ENCODE measurements at regions not wholly inside any gene's neighbourhood (a gene's known extent, or its start where the extent isn't known, plus 50 kb on each side); places are given as distances from the start of the nearest gene placed in this dataset.

DNA sequence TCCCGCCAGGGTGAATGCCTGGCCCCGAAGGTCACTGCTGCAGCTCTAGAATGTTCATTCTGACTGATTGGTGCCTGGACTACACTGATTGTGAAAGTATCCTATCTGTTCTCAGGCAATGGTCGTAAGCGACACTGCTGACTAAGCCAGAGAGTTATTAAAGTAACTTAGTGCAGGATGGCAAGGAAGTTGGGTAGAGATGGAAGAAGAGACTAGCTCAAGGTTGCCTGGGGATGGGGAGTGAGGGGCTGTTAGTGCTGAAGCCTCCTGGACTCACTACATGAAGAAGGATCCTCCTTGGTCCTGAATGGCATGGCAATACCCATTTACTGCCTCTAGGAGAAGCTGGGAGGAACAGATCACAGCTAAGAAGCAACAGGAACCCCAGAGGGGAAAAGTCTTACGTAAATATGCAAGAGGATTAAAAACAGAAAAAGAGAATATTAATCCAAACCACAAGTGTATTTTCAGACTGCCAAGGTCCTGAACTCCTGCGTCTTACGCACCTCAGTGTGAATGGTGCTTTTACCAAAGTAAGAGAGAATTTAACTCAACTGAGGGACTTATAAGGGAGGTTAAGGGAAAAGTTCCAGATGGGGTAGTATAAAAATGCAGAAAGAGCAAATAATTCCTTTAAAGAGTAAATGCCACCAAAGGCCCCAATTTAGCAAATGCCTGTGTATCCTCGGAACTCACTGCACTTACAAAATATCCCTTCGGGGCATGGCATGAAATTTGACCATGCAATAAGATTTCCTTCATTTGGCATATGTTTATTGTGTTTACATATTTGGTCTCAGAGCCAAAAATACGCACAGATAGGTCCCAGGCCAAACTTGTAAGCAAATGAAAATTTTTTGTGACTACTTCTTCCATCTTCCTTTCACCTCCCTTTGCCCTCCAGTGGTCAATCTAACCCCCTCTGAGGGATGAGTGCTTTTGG, 64.0 kb upstream of the DGKG start:
- Histone ChIP-seq H3K9ac (ENCODE audit: insufficient read depth in 1 of 2, low read length in 2 of 2) (no peak overlapping the region), H3K9me3 (ENCODE audit: control insufficient read depth in 4 of 4, insufficient read depth in 3 of 4, low read length in 3 of 4) (no peaks in the 10 kb centered on the region), H3K4me1 (ENCODE audit: control insufficient read depth in 5 of 5, insufficient read depth in 5 of 5, low read length in 5 of 5) (peaks cover 0 to 7% (median 3%) of the 10 kb centered on the region in 5 donors), H3K36me3 (ENCODE audit: control insufficient read depth in 4 of 4, insufficient read depth in 4 of 4, low read length in 4 of 4) (no peaks in the 10 kb centered on the region), H3K4me3 (no peak overlapping the region), H3K27me3 (ENCODE audit: control insufficient read depth in 3 of 3, insufficient read depth in 3 of 3, low read length in 2 of 3) (no peaks in the 10 kb centered on the region), H3K27ac (ENCODE audit: low read depth in 1 of 2, low read length in 1 of 2) (no peak overlapping the region)
- ATAC-seq (ENCODE audit: insufficient read depth, low FRiP score) (no peak), DNase-seq (peak in 1 of 3 donors; percentile 24)
- TF ChIP-seq, protein P1, sequence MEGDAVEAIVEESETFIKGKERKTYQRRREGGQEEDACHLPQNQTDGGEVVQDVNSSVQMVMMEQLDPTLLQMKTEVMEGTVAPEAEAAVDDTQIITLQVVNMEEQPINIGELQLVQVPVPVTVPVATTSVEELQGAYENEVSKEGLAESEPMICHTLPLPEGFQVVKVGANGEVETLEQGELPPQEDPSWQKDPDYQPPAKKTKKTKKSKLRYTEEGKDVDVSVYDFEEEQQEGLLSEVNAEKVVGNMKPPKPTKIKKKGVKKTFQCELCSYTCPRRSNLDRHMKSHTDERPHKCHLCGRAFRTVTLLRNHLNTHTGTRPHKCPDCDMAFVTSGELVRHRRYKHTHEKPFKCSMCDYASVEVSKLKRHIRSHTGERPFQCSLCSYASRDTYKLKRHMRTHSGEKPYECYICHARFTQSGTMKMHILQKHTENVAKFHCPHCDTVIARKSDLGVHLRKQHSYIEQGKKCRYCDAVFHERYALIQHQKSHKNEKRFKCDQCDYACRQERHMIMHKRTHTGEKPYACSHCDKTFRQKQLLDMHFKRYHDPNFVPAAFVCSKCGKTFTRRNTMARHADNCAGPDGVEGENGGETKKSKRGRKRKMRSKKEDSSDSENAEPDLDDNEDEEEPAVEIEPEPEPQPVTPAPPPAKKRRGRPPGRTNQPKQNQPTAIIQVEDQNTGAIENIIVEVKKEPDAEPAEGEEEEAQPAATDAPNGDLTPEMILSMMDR (IDR thresholded peaks at IDR 0.05; ENCODE audit: control extremely low read depth, extremely low read depth): no peak
- 72 to 75% methylated on average over 10 of the region's 10 CpGs for WGBS, 2 donors

DNA sequence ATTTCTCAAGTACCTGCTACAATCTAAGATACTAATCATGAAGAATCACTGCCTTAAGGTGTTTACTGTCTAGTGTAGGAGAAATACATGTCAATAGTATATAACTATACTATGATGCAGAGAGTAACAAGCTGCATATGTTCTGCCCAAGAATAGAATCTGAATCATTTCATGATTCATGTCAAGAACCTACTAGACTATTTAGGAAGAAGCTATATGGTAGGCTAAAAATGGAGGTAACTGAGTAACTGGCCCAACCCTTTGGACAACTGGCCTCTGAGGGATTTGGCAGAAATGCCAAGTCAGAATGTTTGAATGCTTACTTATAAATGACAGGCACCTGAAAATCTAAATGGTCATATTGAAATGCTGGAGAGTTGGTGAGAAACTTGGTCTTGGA, 59.9 kb upstream of the DGKG start:
- ATAC-seq (ENCODE audit: insufficient read depth, low FRiP score) (no peak), DNase-seq (no peak)
- Histone ChIP-seq H3K27ac (ENCODE audit: low read depth in 1 of 2, low read length in 1 of 2) (no peak overlapping the region), H3K4me3 (no peak overlapping the region), H3K27me3 (ENCODE audit: control insufficient read depth in 3 of 3, insufficient read depth in 3 of 3, low read length in 2 of 3) (no peaks in the 10 kb centered on the region), H3K9ac (ENCODE audit: insufficient read depth in 1 of 2, low read length in 2 of 2) (no peak overlapping the region), H3K36me3 (ENCODE audit: control insufficient read depth in 4 of 4, insufficient read depth in 4 of 4, low read length in 4 of 4) (no peaks in the 10 kb centered on the region), H3K4me1 (ENCODE audit: control insufficient read depth in 5 of 5, insufficient read depth in 5 of 5, low read length in 5 of 5) (peaks cover 0 to 3% (median 0%) of the 10 kb centered on the region in 5 donors), H3K9me3 (ENCODE audit: control insufficient read depth in 4 of 4, insufficient read depth in 3 of 4, low read length in 3 of 4) (no peaks in the 10 kb centered on the region)
- TF ChIP-seq, protein P1 (IDR thresholded peaks at IDR 0.05; ENCODE audit: control extremely low read depth, extremely low read depth): no peak

DNA sequence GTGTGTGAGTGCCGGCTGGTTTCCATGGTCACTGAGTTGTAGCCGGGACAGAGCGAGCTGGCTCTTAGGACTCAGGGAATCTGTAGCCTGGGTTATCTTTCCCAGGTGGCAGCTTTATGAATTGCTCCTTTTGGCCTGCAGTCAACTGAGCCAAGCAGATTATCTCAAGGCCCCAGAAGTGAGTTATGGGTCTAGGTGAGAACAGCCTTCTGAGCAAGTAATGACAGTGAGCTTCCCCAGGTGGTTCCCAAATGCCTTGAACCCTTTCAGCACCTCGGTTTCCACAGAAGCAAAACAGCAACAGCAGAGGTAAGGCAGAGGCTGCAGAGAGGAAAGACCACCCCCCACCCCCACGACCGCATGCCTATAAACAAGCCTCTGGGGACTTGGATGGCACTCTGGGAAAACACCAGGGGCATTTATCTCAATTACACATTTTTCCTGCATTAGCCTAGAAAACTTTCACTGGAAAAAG, 56.7 kb upstream of the DGKG start:
- Histone ChIP-seq H3K36me3 (ENCODE audit: control insufficient read depth in 4 of 4, insufficient read depth in 4 of 4, low read length in 4 of 4) (no peaks in the 10 kb centered on the region), H3K27ac (ENCODE audit: low read depth in 1 of 2, low read length in 1 of 2) (no peak overlapping the region), H3K27me3 (ENCODE audit: control insufficient read depth in 3 of 3, insufficient read depth in 3 of 3, low read length in 2 of 3) (peaks cover 0 to 4% (median 3%) of the 10 kb centered on the region in 3 donors), H3K9ac (ENCODE audit: insufficient read depth in 1 of 2, low read length in 2 of 2) (no peak overlapping the region), H3K9me3 (ENCODE audit: control insufficient read depth in 4 of 4, insufficient read depth in 3 of 4, low read length in 3 of 4) (peaks cover 0 to 2% (median 0%) of the 10 kb centered on the region in 4 donors), H3K4me3 (no peak overlapping the region), H3K4me1 (ENCODE audit: control insufficient read depth in 5 of 5, insufficient read depth in 5 of 5, low read length in 5 of 5) (peaks cover 0 to 6% (median 3%) of the 10 kb centered on the region in 5 donors)
- ATAC-seq (ENCODE audit: insufficient read depth, low FRiP score): no peak
- TF ChIP-seq, protein P1 (IDR thresholded peaks at IDR 0.05; ENCODE audit: control extremely low read depth, extremely low read depth): no peak
- WGBS, 2 donors: 75 to 89% methylated on average over 6 of the region's 6 CpGs
- no peak for DNase-seq
